ENCODE measurements at regions not wholly inside any gene's neighbourhood (a gene's known extent, or its start where the extent isn't known, plus 50 kb on each side); places are given as distances from the start of the nearest gene placed in this dataset.

DNA sequence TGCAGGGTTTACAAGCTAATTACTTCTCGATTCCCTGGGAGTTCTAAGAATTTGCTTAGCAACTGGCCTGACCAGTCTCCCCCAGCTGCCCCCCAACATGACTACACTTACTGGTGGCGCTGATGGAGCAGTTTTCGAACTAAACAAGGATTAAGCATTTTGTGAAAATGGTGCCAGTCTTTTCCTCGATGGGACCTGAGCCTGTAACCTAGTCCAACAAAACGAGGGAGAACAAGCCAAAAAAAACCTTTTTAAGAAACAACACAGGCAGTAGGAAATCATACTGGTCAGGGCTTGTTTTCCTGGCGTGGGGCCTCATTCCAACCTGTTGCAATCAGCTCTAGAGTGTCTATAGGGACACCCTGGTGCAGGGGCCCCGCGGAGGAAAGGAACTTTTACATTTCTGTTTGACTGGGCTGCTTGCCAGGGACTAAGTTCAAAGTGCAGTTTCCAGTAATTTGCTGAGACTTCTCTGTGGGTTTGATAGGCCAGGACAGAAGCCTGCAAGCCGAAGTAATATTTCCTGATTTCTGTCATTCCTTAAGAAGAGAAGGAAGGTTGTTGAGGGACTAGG, 158.7 kb downstream of the SPRY1 start:
- TF ChIP-seq POLR2A (IDR thresholded peaks at IDR 0.05): no peak
- TF ChIP-seq, protein P1, sequence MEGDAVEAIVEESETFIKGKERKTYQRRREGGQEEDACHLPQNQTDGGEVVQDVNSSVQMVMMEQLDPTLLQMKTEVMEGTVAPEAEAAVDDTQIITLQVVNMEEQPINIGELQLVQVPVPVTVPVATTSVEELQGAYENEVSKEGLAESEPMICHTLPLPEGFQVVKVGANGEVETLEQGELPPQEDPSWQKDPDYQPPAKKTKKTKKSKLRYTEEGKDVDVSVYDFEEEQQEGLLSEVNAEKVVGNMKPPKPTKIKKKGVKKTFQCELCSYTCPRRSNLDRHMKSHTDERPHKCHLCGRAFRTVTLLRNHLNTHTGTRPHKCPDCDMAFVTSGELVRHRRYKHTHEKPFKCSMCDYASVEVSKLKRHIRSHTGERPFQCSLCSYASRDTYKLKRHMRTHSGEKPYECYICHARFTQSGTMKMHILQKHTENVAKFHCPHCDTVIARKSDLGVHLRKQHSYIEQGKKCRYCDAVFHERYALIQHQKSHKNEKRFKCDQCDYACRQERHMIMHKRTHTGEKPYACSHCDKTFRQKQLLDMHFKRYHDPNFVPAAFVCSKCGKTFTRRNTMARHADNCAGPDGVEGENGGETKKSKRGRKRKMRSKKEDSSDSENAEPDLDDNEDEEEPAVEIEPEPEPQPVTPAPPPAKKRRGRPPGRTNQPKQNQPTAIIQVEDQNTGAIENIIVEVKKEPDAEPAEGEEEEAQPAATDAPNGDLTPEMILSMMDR (IDR thresholded peaks at IDR 0.05): no peak
- intact Hi-C loops (cut with DNase I): no loop called here
- peak overlapping the region in 1 of 3 donors; percentile 25 for H3K4me3 ChIP-seq

DNA sequence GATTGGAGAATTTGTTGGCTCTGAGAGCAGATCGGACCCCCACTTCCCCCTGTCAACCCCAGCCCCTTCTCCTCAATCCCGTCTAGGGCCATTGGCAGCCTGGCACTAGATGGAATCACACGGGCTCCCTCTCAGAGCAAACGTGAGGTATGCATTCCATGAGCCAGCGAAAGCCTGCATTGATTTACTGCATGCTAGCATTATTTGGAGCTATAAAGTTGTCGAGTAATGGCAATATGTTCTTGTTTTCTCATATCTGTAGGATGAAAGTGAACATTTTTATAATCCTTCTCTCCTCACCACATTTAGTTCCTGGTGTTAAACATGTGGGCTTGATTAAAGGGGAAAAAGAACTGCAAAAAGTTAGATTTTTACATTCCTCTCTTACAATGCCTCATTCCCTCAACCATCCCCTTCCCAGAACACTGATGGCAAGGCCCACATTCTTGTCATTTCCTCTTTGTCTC, 159.2 kb downstream of the SPRY1 start:
- Histone ChIP-seq H3K27me3 (no peaks in the 10 kb centered on the region), H3K9me3 (no peaks in the 10 kb centered on the region), H3K4me3 (no peak overlapping the region), H3K36me3 (no peaks in the 10 kb centered on the region), H3K27ac (peak overlapping the region; percentile 53 to 85 (median 63)), H3K4me1 (peaks cover 0 to 28% (median 12%) of the 10 kb centered on the region in 4 donors)
- 30% methylated on average over 2 of the region's 6 CpGs for WGBS (ENCODE audit: insufficient coverage, low coverage, low lambda C conversion rate, missing lambda C conversion rate)
- peak in 2 of 3 donors; percentile 33 to 55 for DNase-seq
- intact Hi-C loops (cut with DNase I): no loop called here
- ATAC-seq: peak; percentile 67 to 80 (median 72)
- TF ChIP-seq, protein P1 (IDR thresholded peaks at IDR 0.05): no peak
- TF ChIP-seq POLR2A (IDR thresholded peaks at IDR 0.05): no peak

More for the DNA sequence above, 158.7 kb downstream of the SPRY1 start:
- peak; percentile 93 to 97 (median 96) for ATAC-seq
- H3K9me3 ChIP-seq: no peaks in the 10 kb centered on the region
- DNase-seq: peak; percentile 89 to 95 (median 92)
- peak overlapping the region; percentile 53 to 85 (median 66) for H3K27ac ChIP-seq
- H3K4me1 ChIP-seq: peaks cover 0 to 28% (median 12%) of the 10 kb centered on the region in 4 donors
- no peaks in the 10 kb centered on the region for H3K36me3 ChIP-seq
- 7% methylated on average over 9 of the region's 9 CpGs for WGBS (ENCODE audit: insufficient coverage, low coverage, low lambda C conversion rate, missing lambda C conversion rate)
- H3K27me3 ChIP-seq: no peaks in the 10 kb centered on the region

DNA sequence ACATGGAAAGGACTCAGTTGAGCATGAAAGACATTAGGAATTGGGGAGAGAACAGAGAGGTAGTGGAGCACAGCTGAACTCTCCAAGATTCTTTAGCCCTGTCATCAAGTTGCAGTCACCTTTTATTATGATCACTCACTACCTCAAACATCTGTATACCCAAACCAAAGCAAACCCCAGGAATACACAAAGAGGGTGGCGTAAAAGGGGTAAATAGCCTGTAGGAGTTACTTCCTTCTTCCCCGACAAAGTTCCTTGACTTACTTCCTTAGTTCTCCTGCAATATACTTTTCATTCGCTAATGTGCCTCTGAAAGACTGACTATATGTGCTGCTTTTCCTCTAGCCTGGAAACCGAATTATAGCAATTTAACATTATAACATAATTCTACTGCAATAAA, 159.9 kb downstream of the SPRY1 start:
- no peaks in the 10 kb centered on the region for H3K9me3 ChIP-seq
- 69% methylated on average over 4 of the region's 4 CpGs for WGBS (ENCODE audit: insufficient coverage, low coverage, low lambda C conversion rate, missing lambda C conversion rate)
- H3K27ac ChIP-seq: peak overlapping the region in 2 of 3 donors; percentile 63 to 85
- intact Hi-C loops (cut with DNase I): no loop called here
- H3K4me3 ChIP-seq: no peak overlapping the region
- H3K27me3 ChIP-seq: no peaks in the 10 kb centered on the region
- H3K36me3 ChIP-seq: no peaks in the 10 kb centered on the region
- no peak for TF ChIP-seq POLR2A (IDR thresholded peaks at IDR 0.05)
- TF ChIP-seq, protein P1 (IDR thresholded peaks at IDR 0.05): no peak
- DNase-seq: no peak
- no peak for ATAC-seq
- peaks cover 0 to 28% (median 12%) of the 10 kb centered on the region in 4 donors for H3K4me1 ChIP-seq

DNA sequence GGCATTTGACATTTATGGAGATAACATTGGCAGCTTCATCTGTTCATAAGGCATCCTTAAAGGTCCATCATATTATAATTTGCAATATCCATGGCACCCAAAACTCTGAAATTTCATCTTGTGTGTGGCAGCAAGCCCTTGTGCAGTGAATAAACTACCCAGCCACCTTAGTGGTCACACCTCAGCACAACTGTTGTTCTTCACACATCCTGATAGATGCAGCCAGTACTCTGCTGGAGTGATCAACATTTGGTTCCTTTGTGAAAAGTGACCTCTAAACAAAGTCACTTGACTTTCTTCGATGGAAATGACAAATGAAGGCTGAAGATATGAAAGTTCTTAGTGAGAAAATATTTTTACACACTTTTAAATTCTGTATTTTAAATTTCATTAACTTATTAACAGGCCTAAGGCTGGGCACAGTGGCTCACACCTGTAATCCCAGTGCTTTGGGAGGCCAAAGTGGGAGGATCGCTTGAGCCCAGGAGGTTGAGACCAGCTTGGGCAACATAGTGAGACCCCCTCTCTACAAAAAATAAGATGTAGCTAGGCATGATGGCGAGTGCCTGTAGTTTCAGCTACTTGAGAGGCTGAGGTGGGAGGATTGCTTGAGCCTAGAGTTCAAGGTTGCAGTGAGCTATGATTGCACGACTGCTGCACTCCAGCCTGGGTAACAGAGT, 161.4 kb downstream of the SPRY1 start:
- 54% methylated on average over 4 of the region's 4 CpGs for WGBS (ENCODE audit: insufficient coverage, low coverage, low lambda C conversion rate, missing lambda C conversion rate)
- no peaks in the 10 kb centered on the region for H3K9me3 ChIP-seq

More for the DNA sequence above, 161.4 kb downstream of the SPRY1 start:
- Histone ChIP-seq H3K4me3 (no peak overlapping the region), H3K4me1 (peaks cover 0 to 28% (median 12%) of the 10 kb centered on the region in 4 donors), H3K36me3 (no peaks in the 10 kb centered on the region), H3K27me3 (no peaks in the 10 kb centered on the region), H3K27ac (no peak overlapping the region)
- ATAC-seq: no peak
- DNase-seq: no peak
- TF ChIP-seq POLR2A (IDR thresholded peaks at IDR 0.05): no peak
- TF ChIP-seq, protein P1 (IDR thresholded peaks at IDR 0.05): no peak
- intact Hi-C loops (cut with DNase I): no loop called here
